ENCODE measurements at regions not wholly inside any gene's neighbourhood (a gene's known extent, or its start where the extent isn't known, plus 50 kb on each side); places are given as distances from the start of the nearest gene placed in this dataset.

DNA sequence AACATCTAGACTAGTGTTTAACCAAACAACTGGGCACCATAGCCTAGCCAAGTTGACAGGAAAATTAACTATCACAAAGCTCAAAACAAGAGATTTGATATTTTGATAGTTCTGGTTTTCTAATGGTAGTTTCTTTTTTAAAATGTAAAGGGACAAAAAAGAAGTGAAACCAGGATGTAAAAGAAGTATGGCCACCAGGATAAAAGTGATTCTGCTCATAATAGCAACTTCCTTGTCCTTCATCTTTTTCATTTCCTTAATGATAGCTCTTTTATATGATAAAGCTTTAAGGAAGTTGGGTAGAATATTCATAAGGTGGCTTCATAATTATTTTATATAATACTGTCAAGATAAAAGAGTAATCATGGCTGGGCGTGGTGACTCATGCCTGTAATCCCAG, 139.1 kb downstream of the BASP1 start:
- ATAC-seq: no peak
- Histone ChIP-seq H3K4me1 (no peaks in the 10 kb centered on the region), H3K4me3 (no peak overlapping the region), H3K36me3 (no peaks in the 10 kb centered on the region), H3K27me3 (no peaks in the 10 kb centered on the region), H3K27ac (no peak overlapping the region), H3K9me3 (no peaks in the 10 kb centered on the region)
- WGBS, 2 donors (ENCODE audit: low coverage in 1 of 2): 46% methylated on average over 1 of the region's 1 CpG; no CpG with 5 or more reads in 1 of the 2 donors
- no peak for TF ChIP-seq EP300 (IDR thresholded peaks at IDR 0.05)
- no peak for TF ChIP-seq POLR2A (IDR thresholded peaks at IDR 0.05)

DNA sequence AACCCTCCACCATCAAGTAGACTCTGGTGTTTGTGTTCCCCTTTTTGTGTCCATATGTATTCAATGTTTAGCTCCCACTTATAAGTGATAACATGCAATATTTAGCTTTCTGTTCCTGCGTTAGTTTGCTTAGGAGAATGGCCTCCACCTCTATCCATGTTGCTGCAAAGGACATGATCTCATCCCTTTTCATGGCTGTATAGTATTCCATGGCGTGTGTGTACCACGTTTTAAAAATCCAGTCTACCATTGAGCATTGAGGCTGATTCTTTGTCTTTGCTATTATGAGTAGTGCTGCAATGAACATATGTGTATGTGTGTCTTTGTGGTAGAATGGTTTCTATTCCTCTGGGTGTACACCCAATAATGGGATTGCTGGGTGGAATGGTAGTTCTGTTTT, 140.1 kb downstream of the BASP1 start:
- no peaks in the 10 kb centered on the region for H3K4me1 ChIP-seq
- no peaks in the 10 kb centered on the region for H3K27me3 ChIP-seq
- WGBS, 2 donors (ENCODE audit: low coverage in 1 of 2): 92 to 93% methylated on average over 3 of the region's 3 CpGs
- no peaks in the 10 kb centered on the region for H3K9me3 ChIP-seq
- TF ChIP-seq POLR2AphosphoS5 (IDR thresholded peaks at IDR 0.05) (no peak), EP300 (IDR thresholded peaks at IDR 0.05) (no peak)
- TF ChIP-seq, protein P1, sequence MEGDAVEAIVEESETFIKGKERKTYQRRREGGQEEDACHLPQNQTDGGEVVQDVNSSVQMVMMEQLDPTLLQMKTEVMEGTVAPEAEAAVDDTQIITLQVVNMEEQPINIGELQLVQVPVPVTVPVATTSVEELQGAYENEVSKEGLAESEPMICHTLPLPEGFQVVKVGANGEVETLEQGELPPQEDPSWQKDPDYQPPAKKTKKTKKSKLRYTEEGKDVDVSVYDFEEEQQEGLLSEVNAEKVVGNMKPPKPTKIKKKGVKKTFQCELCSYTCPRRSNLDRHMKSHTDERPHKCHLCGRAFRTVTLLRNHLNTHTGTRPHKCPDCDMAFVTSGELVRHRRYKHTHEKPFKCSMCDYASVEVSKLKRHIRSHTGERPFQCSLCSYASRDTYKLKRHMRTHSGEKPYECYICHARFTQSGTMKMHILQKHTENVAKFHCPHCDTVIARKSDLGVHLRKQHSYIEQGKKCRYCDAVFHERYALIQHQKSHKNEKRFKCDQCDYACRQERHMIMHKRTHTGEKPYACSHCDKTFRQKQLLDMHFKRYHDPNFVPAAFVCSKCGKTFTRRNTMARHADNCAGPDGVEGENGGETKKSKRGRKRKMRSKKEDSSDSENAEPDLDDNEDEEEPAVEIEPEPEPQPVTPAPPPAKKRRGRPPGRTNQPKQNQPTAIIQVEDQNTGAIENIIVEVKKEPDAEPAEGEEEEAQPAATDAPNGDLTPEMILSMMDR (IDR thresholded peaks at IDR 0.05): no peak
- H3K36me3 ChIP-seq: no peaks in the 10 kb centered on the region
- no peak overlapping the region for H3K27ac ChIP-seq
- ATAC-seq: no peak
- no peak overlapping the region for H3K4me3 ChIP-seq

GRCh38 chr5:17358031-17358430, 140.0 kb upstream of the TAF11L2 start:
- Histone ChIP-seq H3K4me3 (no peak overlapping the region), H3K36me3 (no peaks in the 10 kb centered on the region), H3K9me3 (no peaks in the 10 kb centered on the region), H3K4me1 (no peaks in the 10 kb centered on the region), H3K27ac (no peak overlapping the region), H3K27me3 (no peaks in the 10 kb centered on the region)
- TF ChIP-seq POLR2A (IDR thresholded peaks at IDR 0.05): no peak
- TF ChIP-seq, protein P1 (IDR thresholded peaks at IDR 0.05): no peak
- no peak for TF ChIP-seq EP300 (IDR thresholded peaks at IDR 0.05)
- TF ChIP-seq POLR2AphosphoS5 (IDR thresholded peaks at IDR 0.05): no peak
- WGBS, 2 donors (ENCODE audit: low coverage in 1 of 2): 83 to 94% methylated on average over 3 of the region's 3 CpGs
- no peak for ATAC-seq

DNA sequence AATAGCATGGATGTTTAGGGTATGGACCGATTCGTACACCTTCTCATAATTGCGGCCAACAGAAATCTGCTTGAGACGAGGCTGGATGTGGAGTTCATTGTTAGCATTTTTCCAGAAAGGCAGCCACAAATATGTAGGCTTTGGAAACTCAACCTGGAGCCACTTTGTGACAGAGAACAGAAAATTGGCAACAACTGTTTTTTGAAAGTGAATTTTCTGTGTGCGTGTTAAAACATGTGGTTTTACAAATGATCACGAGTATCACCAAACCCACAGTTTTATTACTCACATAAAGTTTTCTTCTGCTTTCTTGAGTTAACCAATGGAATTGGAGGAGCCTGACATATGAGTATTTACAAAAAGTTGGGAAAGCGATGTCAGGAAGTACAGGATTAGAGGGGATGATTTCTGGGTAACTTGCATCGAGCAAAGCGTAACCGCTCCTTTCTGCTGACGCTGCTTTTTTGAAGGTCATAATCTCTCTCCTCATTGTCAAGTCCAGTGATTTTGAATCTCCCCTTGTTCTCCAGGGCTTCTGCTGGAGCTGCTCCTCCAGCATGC, 138.5 kb upstream of the TAF11L2 start:
- Histone ChIP-seq H3K4me1 (no peaks in the 10 kb centered on the region), H3K36me3 (no peaks in the 10 kb centered on the region), H3K27ac (no peak overlapping the region), H3K9me3 (no peaks in the 10 kb centered on the region), H3K4me3 (no peak overlapping the region), H3K27me3 (no peaks in the 10 kb centered on the region)
- 48 to 66% methylated on average over 11 of the region's 11 CpGs for WGBS, 2 donors (ENCODE audit: low coverage in 1 of 2)
- ATAC-seq: no peak
- no peak for TF ChIP-seq EP300 (IDR thresholded peaks at IDR 0.05)
- TF ChIP-seq POLR2A (IDR thresholded peaks at IDR 0.05): no peak
- TF ChIP-seq POLR2AphosphoS5 (IDR thresholded peaks at IDR 0.05): no peak
- TF ChIP-seq, protein P1 (IDR thresholded peaks at IDR 0.05): no peak

- ATAC-seq: no peak
- Histone ChIP-seq H3K4me3 (no peak overlapping the region), H3K27ac (no peak overlapping the region), H3K9me3 (no peaks in the 10 kb centered on the region), H3K4me1 (no peaks in the 10 kb centered on the region), H3K36me3 (no peaks in the 10 kb centered on the region), H3K27me3 (no peaks in the 10 kb centered on the region)
- no peak for TF ChIP-seq EP300 (IDR thresholded peaks at IDR 0.05)
- no peak for TF ChIP-seq POLR2AphosphoS5 (IDR thresholded peaks at IDR 0.05)
- WGBS, 2 donors (ENCODE audit: low coverage in 1 of 2): 88 to 97% methylated on average over 3 to 6 of the region's 6 CpGs
These were observed 137.2 kb upstream of the TAF11L2 start for GRCh38 chr5:17360879-17361278.

- Histone ChIP-seq H3K4me3 (no peak overlapping the region), H3K9me3 (no peaks in the 10 kb centered on the region), H3K27ac (no peak overlapping the region), H3K27me3 (no peaks in the 10 kb centered on the region), H3K36me3 (no peaks in the 10 kb centered on the region), H3K4me1 (no peaks in the 10 kb centered on the region)
- ATAC-seq: no peak
- 81 to 87% methylated on average over 4 of the region's 4 CpGs for WGBS, 2 donors (ENCODE audit: low coverage in 1 of 2)
- TF ChIP-seq EP300 (IDR thresholded peaks at IDR 0.05) (no peak), POLR2AphosphoS5 (IDR thresholded peaks at IDR 0.05) (no peak), POLR2A (IDR thresholded peaks at IDR 0.05) (no peak)
- TF ChIP-seq, protein P1 (IDR thresholded peaks at IDR 0.05): no peak
These were observed 136.7 kb upstream of the TAF11L2 start for GRCh38 chr5:17361331-17361730.
